T-helper 17 cell (primary cell): ENCODE measurements at regions not wholly inside any gene's neighbourhood (a gene's known extent, or its start where the extent isn't known, plus 50 kb on each side); places are given as distances from the start of the nearest gene placed in this dataset.

Source experiments
- ATAC-seq: fragments of 150-1000 bp; cut with Tn5 transposase; 2 replicates; pipeline ENCODE4 v1.10.0; 2021; ENCODE audit warnings: mild to moderate bottlenecking, moderate library complexity
- DNase-seq, 3 donors: peaks; one replicate each; pipeline versions ENCODE4 v3.0.0 to v3.0.0-alpha.2; 2020 to 2021
- H3K9me3 ChIP-seq: one replicate; pipeline ENCODE4 v1.7.0; 2013; ENCODE audit warnings: low read length, mild to moderate bottlenecking; ENCODE audit not compliant: control insufficient read depth, poor library complexity, severe bottlenecking
- H3K27ac Mint-ChIP-seq: one replicate; pipeline ENCODE4 v1.8.0; 2022; ENCODE audit warnings: mild to moderate bottlenecking, moderate library complexity, mixed read lengths
- H3K27me3 Mint-ChIP-seq: one replicate; pipeline ENCODE4 v1.8.0; 2022; ENCODE audit warnings: mixed read lengths
- H3K36me3 Mint-ChIP-seq: one replicate; pipeline ENCODE4 v1.8.0; 2022; ENCODE audit warnings: low read depth, mixed read lengths
- H3K4me1 Mint-ChIP-seq: one replicate; pipeline ENCODE4 v1.8.0; 2022; ENCODE audit warnings: mild to moderate bottlenecking, mixed read lengths
- H3K4me3 Mint-ChIP-seq: one replicate; pipeline ENCODE4 v1.8.0; 2022; ENCODE audit warnings: mild to moderate bottlenecking, moderate library complexity, mixed read lengths

- DNase-seq: no peak
- Mint-ChIP-seq H3K36me3 (peaks cover 4% of the 10 kb centered on the region), H3K4me1 (no peaks in the 10 kb centered on the region), H3K4me3 (no peak overlapping the region), H3K27ac (no peak overlapping the region), H3K27me3 (peaks cover 37% of the 10 kb centered on the region)
- H3K9me3 ChIP-seq: no peaks in the 10 kb centered on the region
- ATAC-seq: no peak
These were observed 113.5 kb downstream of the DDIT4L start for GRCh38 chr4:100076753-100077152.

- DNase-seq (no peak), ATAC-seq (no peak)
- H3K4me1 Mint-ChIP-seq: no peaks in the 10 kb centered on the region
- H3K27me3 Mint-ChIP-seq: peaks cover 36% of the 10 kb centered on the region
- H3K27ac Mint-ChIP-seq: no peak overlapping the region
- no peaks in the 10 kb centered on the region for H3K9me3 ChIP-seq
- no peak overlapping the region for H3K4me3 Mint-ChIP-seq
- H3K36me3 Mint-ChIP-seq: peaks cover 4% of the 10 kb centered on the region
These were observed 114.6 kb downstream of the DDIT4L start for GRCh38 chr4:100075486-100076270.

GRCh38 chr4:100075056-100075455, 115.2 kb downstream of the DDIT4L start:
- H3K9me3 ChIP-seq: no peaks in the 10 kb centered on the region
- Mint-ChIP-seq H3K27me3 (peaks cover 35% of the 10 kb centered on the region), H3K4me3 (no peak overlapping the region), H3K27ac (no peak overlapping the region), H3K36me3 (peaks cover 3% of the 10 kb centered on the region), H3K4me1 (no peaks in the 10 kb centered on the region)
- no peak for DNase-seq
- no peak for ATAC-seq

- no peak for ATAC-seq
- H3K36me3 Mint-ChIP-seq: no peaks in the 10 kb centered on the region
These were observed 118.8 kb downstream of the DDIT4L start for GRCh38 chr4:100071506-100071905.

GRCh38 chr4:100070868-100071267, 119.4 kb downstream of the DDIT4L start:
- DNase-seq: no peak
- Mint-ChIP-seq H3K4me3 (no peak overlapping the region), H3K27me3 (peaks cover 55% of the 10 kb centered on the region), H3K4me1 (no peaks in the 10 kb centered on the region), H3K27ac (no peak overlapping the region), H3K36me3 (no peaks in the 10 kb centered on the region)
- no peaks in the 10 kb centered on the region for H3K9me3 ChIP-seq
- ATAC-seq: no peak

More at GRCh38 chr4:100071506-100071905, 118.8 kb downstream of the DDIT4L start:
- Mint-ChIP-seq H3K27ac (no peak overlapping the region), H3K4me1 (no peaks in the 10 kb centered on the region), H3K27me3 (peaks cover 50% of the 10 kb centered on the region), H3K4me3 (no peak overlapping the region)
- no peak for DNase-seq
- H3K9me3 ChIP-seq: no peaks in the 10 kb centered on the region

- Mint-ChIP-seq H3K27me3 (peaks cover 52% of the 10 kb centered on the region), H3K36me3 (no peaks in the 10 kb centered on the region), H3K4me1 (no peaks in the 10 kb centered on the region), H3K4me3 (no peak overlapping the region), H3K27ac (no peak overlapping the region)
- no peak for ATAC-seq
- H3K9me3 ChIP-seq: no peaks in the 10 kb centered on the region
- DNase-seq: no peak
These were observed 119.1 kb upstream of the H2AZ1 start for GRCh38 chr4:100069207-100069606.

GRCh38 chr4:100067255-100067654, 117.2 kb upstream of the H2AZ1 start:
- Mint-ChIP-seq H3K4me1 (peaks cover 3% of the 10 kb centered on the region), H3K4me3 (no peak overlapping the region), H3K36me3 (no peaks in the 10 kb centered on the region), H3K27ac (no peak overlapping the region), H3K27me3 (peaks cover 60% of the 10 kb centered on the region)
- no peak for DNase-seq
- no peaks in the 10 kb centered on the region for H3K9me3 ChIP-seq
- ATAC-seq: no peak

GRCh38 chr4:100063355-100063754, 113.3 kb upstream of the H2AZ1 start:
- Mint-ChIP-seq H3K36me3 (no peaks in the 10 kb centered on the region), H3K4me3 (no peak overlapping the region), H3K27me3 (peaks cover 55% of the 10 kb centered on the region), H3K4me1 (peaks cover 3% of the 10 kb centered on the region), H3K27ac (peak overlapping the region; percentile 71)
- no peak for ATAC-seq
- no peaks in the 10 kb centered on the region for H3K9me3 ChIP-seq
- no peak for DNase-seq

GRCh38 chr4:100062921-100063320, 112.8 kb upstream of the H2AZ1 start:
- DNase-seq (no peak), ATAC-seq (no peak)
- Mint-ChIP-seq H3K27ac (peak overlapping the region; percentile 71), H3K36me3 (no peaks in the 10 kb centered on the region), H3K4me3 (no peak overlapping the region), H3K27me3 (peaks cover 52% of the 10 kb centered on the region), H3K4me1 (peaks cover 3% of the 10 kb centered on the region)
- H3K9me3 ChIP-seq: no peaks in the 10 kb centered on the region

GRCh38 chr4:100061835-100062234, 111.8 kb upstream of the H2AZ1 start:
- DNase-seq: no peak
- no peak overlapping the region for H3K27ac Mint-ChIP-seq
- peaks cover 47% of the 10 kb centered on the region for H3K27me3 Mint-ChIP-seq

GRCh38 chr4:100060765-100061416, 110.8 kb upstream of the H2AZ1 start:
- H3K9me3 ChIP-seq: no peaks in the 10 kb centered on the region
- H3K36me3 Mint-ChIP-seq: no peaks in the 10 kb centered on the region
- no peak for ATAC-seq
- DNase-seq: no peak
- no peak overlapping the region for H3K27ac Mint-ChIP-seq
- H3K4me1 Mint-ChIP-seq: peaks cover 3% of the 10 kb centered on the region
- peaks cover 45% of the 10 kb centered on the region for H3K27me3 Mint-ChIP-seq
- no peak overlapping the region for H3K4me3 Mint-ChIP-seq

More at GRCh38 chr4:100061835-100062234, 111.8 kb upstream of the H2AZ1 start:
- no peak for ATAC-seq
- no peaks in the 10 kb centered on the region for H3K9me3 ChIP-seq
- Mint-ChIP-seq H3K36me3 (no peaks in the 10 kb centered on the region), H3K4me3 (no peak overlapping the region), H3K4me1 (peaks cover 3% of the 10 kb centered on the region)

GRCh38 chr4:100059467-100059866, 109.4 kb upstream of the H2AZ1 start:
- Mint-ChIP-seq H3K4me3 (no peak overlapping the region), H3K36me3 (no peaks in the 10 kb centered on the region), H3K4me1 (peaks cover 3% of the 10 kb centered on the region), H3K27ac (no peak overlapping the region), H3K27me3 (peaks cover 45% of the 10 kb centered on the region)
- no peaks in the 10 kb centered on the region for H3K9me3 ChIP-seq
- no peak for DNase-seq
- ATAC-seq: no peak

- no peaks in the 10 kb centered on the region for H3K4me1 Mint-ChIP-seq
These were observed 106.6 kb upstream of the H2AZ1 start for GRCh38 chr4:100056701-100057100.

GRCh38 chr4:100054071-100054470, 104.0 kb upstream of the H2AZ1 start:
- ATAC-seq (no peak), DNase-seq (no peak)
- Mint-ChIP-seq H3K36me3 (no peaks in the 10 kb centered on the region), H3K4me1 (no peaks in the 10 kb centered on the region), H3K27ac (no peak overlapping the region), H3K4me3 (no peak overlapping the region), H3K27me3 (peaks cover 44% of the 10 kb centered on the region)
- no peaks in the 10 kb centered on the region for H3K9me3 ChIP-seq

More at GRCh38 chr4:100056701-100057100, 106.6 kb upstream of the H2AZ1 start:
- Mint-ChIP-seq H3K36me3 (no peaks in the 10 kb centered on the region), H3K27me3 (peaks cover 36% of the 10 kb centered on the region), H3K4me3 (no peak overlapping the region), H3K27ac (no peak overlapping the region)
- no peaks in the 10 kb centered on the region for H3K9me3 ChIP-seq
- no peak for DNase-seq
- ATAC-seq: no peak
